Left ventricle myocardium superior (tissue), 1 donor: ENCODE measurements at regions not wholly inside any gene's neighbourhood (a gene's known extent, or its start where the extent isn't known, plus 50 kb on each side); places are given as distances from the start of the nearest gene placed in this dataset.
A peak's percentile ranks its signal among the peaks of the same experiment; 100 is the strongest.

Source experiments
- ATAC-seq: fragments of 200-7000 bp; cut with Tn5 transposase; one replicate; pipeline ENCODE4 v1.9.1; 2020; ENCODE audit warnings: mild to moderate bottlenecking, moderate library complexity
- DNase-seq: peaks from one replicate; pipeline ENCODE4 v3.0.0-alpha.2; 2020
- intact Hi-C: fragments of 100-400 bp; cut with micrococcal nuclease; formaldehyde crosslinking; loops from one replicate; pipeline ENCODE4 v1.11.0; 2022
- donor health status: DM: no; HTN: yes; CAD: no; lungs with severe emphysema.

GRCh38 chr6:122524056-122524455 lies 52.4 kb upstream of the SERINC1 start:
- intact Hi-C loops: no loop called here
- DNase-seq (no peak), ATAC-seq (no peak)

GRCh38 chr6:122530440-122531046 lies 58.9 kb upstream of the SERINC1 start:
- peak; percentile 74 for ATAC-seq
- intact Hi-C loops: loop anchor here (2.0 kb wide), 1 partner anchor 150 kb away; no protein-coding TSS in a partner anchor
- DNase-seq: no peak

- ATAC-seq (no peak), DNase-seq (no peak)
- intact Hi-C loops: no loop called here
These were observed 61.9 kb upstream of the PKIB start for GRCh38 chr6:122548281-122548680.

- intact Hi-C loops: no loop called here
- DNase-seq: no peak
- no peak for ATAC-seq
These were observed 61.4 kb upstream of the PKIB start for GRCh38 chr6:122548820-122549219.

- ATAC-seq (no peak), DNase-seq (no peak)
- intact Hi-C loops: no loop called here
These were observed 56.5 kb upstream of the PKIB start for GRCh38 chr6:122553697-122554096.

- intact Hi-C loops: no loop called here
- DNase-seq (no peak), ATAC-seq (no peak)
These were observed 54.6 kb upstream of the PKIB start for GRCh38 chr6:122555561-122555960.

GRCh38 chr6:122558080-122558479 lies 52.1 kb upstream of the PKIB start:
- no peak for ATAC-seq
- no peak for DNase-seq
- intact Hi-C loops: no loop called here
